MCF 10A (cell line): ENCODE measurements at regions not wholly inside any gene's neighbourhood (a gene's known extent, or its start where the extent isn't known, plus 50 kb on each side); places are given as distances from the start of the nearest gene placed in this dataset.

Experiments
- BruUV-seq: library from RNA; stranded (reverse); fragments of 400-500 nt; replicated peaks from 2 replicates; lab custom pipeline; 2021; lab: Mats Ljungman, UMichigan
- CTCF ChIA-PET: fragments of 300-600 bp; sonication (Branson Sonifier 250); formaldehyde crosslinking; extraction: SDS; loops from one replicate; lab custom pipeline; 2021; ENCODE audit warnings: antibody characterized with exemption, inconsistent platforms; lab: Yijun Ruan, JAX
- POLR2A ChIA-PET: fragments of 300-600, 350-650 bp; sonication (Branson Sonifier 250); formaldehyde crosslinking; extraction: SDS; loops from one replicate; lab custom pipeline; 2020; ENCODE audit warnings: antibody characterized with exemption, inconsistent platforms; lab: Yijun Ruan, JAX
- DNase-seq: peaks from one replicate; pipeline ENCODE4 v3.0.0-alpha.2; 2018; ENCODE audit not compliant: unreplicated experiment
- H3K27ac Mint-ChIP-seq: one replicate; pipeline ENCODE4 v1.8.0; 2022; ENCODE audit warnings: mild to moderate bottlenecking, low read depth, mixed read lengths; ENCODE audit not compliant: unreplicated experiment
- H3K27me3 Mint-ChIP-seq: one replicate; pipeline ENCODE4 v1.8.0; 2022; ENCODE audit warnings: mixed read lengths; ENCODE audit not compliant: insufficient read depth, unreplicated experiment
- H3K36me3 Mint-ChIP-seq: one replicate; pipeline ENCODE4 v1.8.0; 2022; ENCODE audit warnings: mild to moderate bottlenecking, moderate library complexity, mixed read lengths; ENCODE audit not compliant: insufficient read depth, unreplicated experiment
- H3K4me1 Mint-ChIP-seq: one replicate; pipeline ENCODE4 v1.8.0; 2022; ENCODE audit warnings: mixed read lengths; ENCODE audit not compliant: insufficient read depth, unreplicated experiment
- H3K4me3 Mint-ChIP-seq: one replicate; pipeline ENCODE4 v1.8.0; 2022; ENCODE audit warnings: mild to moderate bottlenecking, moderate library complexity, mixed read lengths; ENCODE audit not compliant: unreplicated experiment
- H3K9me3 Mint-ChIP-seq: one replicate; pipeline ENCODE4 v1.8.0; 2022; ENCODE audit warnings: mixed read lengths; ENCODE audit not compliant: unreplicated experiment
- CTCF ChIP-seq: fragments of 200-600 bp; IDR thresholded peaks from one replicate; pipeline ENCODE4 v1.8.0; 2022; ENCODE audit warnings: antibody characterized with exemption, mild to moderate bottlenecking; ENCODE audit not compliant: unreplicated experiment
- intact Hi-C: fragments of 100-400 bp; cut with micrococcal nuclease; formaldehyde crosslinking; loops from 2 replicates; pipeline ENCODE4 v1.14.1; 2022

GRCh38 chr12:90013409-90013808 is 304.8 kb upstream of the ATP2B1 start:
- Mint-ChIP-seq H3K9me3 (no peaks in the 10 kb centered on the region), H3K4me3 (no peak overlapping the region), H3K27ac (no peak overlapping the region), H3K27me3 (no peaks in the 10 kb centered on the region), H3K4me1 (peaks cover 9% of the 10 kb centered on the region), H3K36me3 (no peaks in the 10 kb centered on the region)
- no peak for TF ChIP-seq CTCF
- DNase-seq = no peak
- CTCF ChIA-PET = interaction anchor here (0.8 to 1.1 kb wide), 3 partner anchors 84 to 841 kb away, joined by 3 to 5 read pairs (median 3); no protein-coding TSS in a partner anchor
- BruUV-seq = no TSS peak
- intact Hi-C loops = loop anchor here (5.0 kb wide), 2 partner anchors 306 to 929 kb away; partner anchors contain the start of gene ATP2B1
- POLR2A ChIA-PET = interaction anchor here (0.6 to 1.6 kb wide), 3 partner anchors 10 to 303 kb away, joined by 3 read pairs; no protein-coding TSS in a partner anchor

GRCh38 chr12:90010089-90010488 is 301.5 kb upstream of the ATP2B1 start:
- Mint-ChIP-seq H3K36me3 (no peaks in the 10 kb centered on the region), H3K27me3 (no peaks in the 10 kb centered on the region), H3K4me1 (peaks cover 2% of the 10 kb centered on the region), H3K9me3 (no peaks in the 10 kb centered on the region), H3K4me3 (no peak overlapping the region), H3K27ac (no peak overlapping the region)
- no TSS peak for BruUV-seq
- ChIA-PET CTCF (interaction anchor here (0.6 to 1.5 kb wide), 9 partner anchors 10 to 935 kb away, joined by 3 to 5 read pairs (median 3); no protein-coding TSS in a partner anchor), POLR2A (interaction anchor here (1.0 to 1.5 kb wide), 2 partner anchors 10 to 243 kb away, joined by 3 to 5 read pairs; no protein-coding TSS in a partner anchor)
- peak; percentile 46 for DNase-seq
- intact Hi-C loops = loop anchor here (1.0 to 5.0 kb wide), 3 partner anchors 93 to 932 kb away; partner anchors contain the start of gene ATP2B1
- TF ChIP-seq CTCF = peak; percentile 25

- TF ChIP-seq CTCF = no peak
- no TSS peak for BruUV-seq
- no peak for DNase-seq
- no peak overlapping the region for H3K4me3 Mint-ChIP-seq
- ChIA-PET POLR2A (no interaction called here), CTCF (interaction anchor here (0.6 kb wide), 1 partner anchor 1300 kb away, joined by 3 read pairs; no protein-coding TSS in a partner anchor)
- H3K4me1 Mint-ChIP-seq = no peaks in the 10 kb centered on the region
- no peak overlapping the region for H3K27ac Mint-ChIP-seq
- no peaks in the 10 kb centered on the region for H3K9me3 Mint-ChIP-seq
- intact Hi-C loops = no loop called here
- no peaks in the 10 kb centered on the region for H3K27me3 Mint-ChIP-seq
- H3K36me3 Mint-ChIP-seq = no peaks in the 10 kb centered on the region
Observed at GRCh38 chr12:90008277-90008676, 299.6 kb upstream of the ATP2B1 start.

GRCh38 chr12:90004319-90005074 is 295.9 kb upstream of the ATP2B1 start:
- POLR2A ChIA-PET = no interaction called here
- intact Hi-C loops = no loop called here
- no peaks in the 10 kb centered on the region for H3K9me3 Mint-ChIP-seq
- no peaks in the 10 kb centered on the region for H3K36me3 Mint-ChIP-seq
- no peak for TF ChIP-seq CTCF
- no peak overlapping the region for H3K4me3 Mint-ChIP-seq
- H3K4me1 Mint-ChIP-seq = no peaks in the 10 kb centered on the region
- DNase-seq = no peak
- BruUV-seq = no TSS peak
- H3K27ac Mint-ChIP-seq = no peak overlapping the region
- H3K27me3 Mint-ChIP-seq = no peaks in the 10 kb centered on the region
- CTCF ChIA-PET = interaction anchor here (0.6 kb wide), 1 partner anchor 13 kb away, joined by 3 read pairs; no protein-coding TSS in a partner anchor
